ENCODE measurements at regions not wholly inside any gene's neighbourhood (a gene's known extent, or its start where the extent isn't known, plus 50 kb on each side); places are given as distances from the start of the nearest gene placed in this dataset.

DNA sequence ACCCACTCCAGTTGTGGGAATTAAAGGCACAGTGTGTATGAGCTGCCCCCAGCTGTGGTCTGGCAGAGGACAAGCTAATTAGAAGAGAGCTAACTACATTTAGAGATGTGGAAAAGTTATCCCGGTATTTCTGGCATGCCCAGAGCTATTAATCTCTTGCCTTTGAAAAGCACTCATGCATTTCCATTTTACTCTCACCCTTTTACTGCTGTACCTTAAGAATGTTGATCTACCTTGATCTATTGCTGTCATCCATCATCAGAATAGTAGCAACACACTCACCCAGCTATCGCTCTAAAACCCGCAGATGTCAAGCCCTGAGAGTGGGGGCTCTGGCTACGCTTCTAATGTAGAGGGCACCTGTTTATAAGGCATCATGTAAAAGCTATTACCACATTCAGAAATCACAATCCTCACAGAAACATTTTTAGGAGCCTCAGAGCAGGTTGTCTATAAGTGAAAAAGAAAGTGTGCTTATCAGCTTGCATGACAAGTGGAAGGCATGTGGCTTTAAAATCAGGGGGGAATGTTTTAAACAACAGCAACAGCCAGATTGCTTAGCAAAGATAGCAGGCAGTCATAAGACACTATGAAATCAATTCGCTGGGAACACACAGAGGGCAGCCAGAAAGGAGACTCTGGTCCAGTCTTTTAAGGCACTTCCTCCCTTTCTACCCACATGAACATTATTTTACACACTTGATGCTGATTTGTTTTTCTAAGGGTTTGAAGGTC, 224.2 kb upstream of the IRS2 start:
- H3K4me3 Mint-ChIP-seq, result no peak overlapping the region
- H2BK20ac ChIP-seq (ENCODE audit: low read depth, low read length, poor library complexity, severe bottlenecking), result no peak overlapping the region
- H3K23ac ChIP-seq (ENCODE audit: insufficient read length, low read depth, low read length), result no peak overlapping the region
- no peaks in the 10 kb centered on the region for H3K36me3 Mint-ChIP-seq (ENCODE audit: insufficient read depth in 1 of 3, low read depth in 3 of 3)
- H3K4ac ChIP-seq (ENCODE audit: low read depth, low read length), result no peak overlapping the region
- no peaks in the 10 kb centered on the region for H3K9me3 Mint-ChIP-seq
- H3K4me1 Mint-ChIP-seq, result no peaks in the 10 kb centered on the region
- H2AFZ ChIP-seq (ENCODE audit: low read length), result no peak overlapping the region
- H3K9ac ChIP-seq (ENCODE audit: extremely low read depth, insufficient read length, low read length), result no peak overlapping the region
- no peaks in the 10 kb centered on the region for H3K9me3 ChIP-seq (ENCODE audit: control insufficient read depth, low read depth, low read length)
- no peak overlapping the region for H4K8ac ChIP-seq (replicated peaks; ENCODE audit: insufficient read length, low read depth, low read length)
- no peaks in the 10 kb centered on the region for H3K79me2 ChIP-seq (ENCODE audit: insufficient read depth, low read length)
- no peaks in the 10 kb centered on the region for H3K79me1 ChIP-seq (ENCODE audit: insufficient read depth, low read depth, low read length, poor library complexity, severe bottlenecking)
- no peak overlapping the region for H3K14ac ChIP-seq (ENCODE audit: insufficient read depth, low read length)
- no peak overlapping the region for H2AK5ac ChIP-seq (ENCODE audit: insufficient read length, low read length)
- no CpG with 5 or more reads among the region's 5 CpGs for WGBS (ENCODE audit: extremely low coverage, insufficient read length, low lambda C conversion rate)
- H3K23me2 ChIP-seq (ENCODE audit: insufficient read length, low read depth, low read length, poor library complexity, severe bottlenecking), result no peaks in the 10 kb centered on the region
- H3K27ac ChIP-seq (ENCODE audit: insufficient read length, low read depth, low read length), result no peak overlapping the region
- H2BK12ac ChIP-seq (ENCODE audit: insufficient read length, low read depth, low read length), result no peak overlapping the region
- H4K20me1 ChIP-seq (ENCODE audit: control insufficient read depth, insufficient read depth, insufficient read length), result no peaks in the 10 kb centered on the region
- TF ChIP-seq, protein P1, sequence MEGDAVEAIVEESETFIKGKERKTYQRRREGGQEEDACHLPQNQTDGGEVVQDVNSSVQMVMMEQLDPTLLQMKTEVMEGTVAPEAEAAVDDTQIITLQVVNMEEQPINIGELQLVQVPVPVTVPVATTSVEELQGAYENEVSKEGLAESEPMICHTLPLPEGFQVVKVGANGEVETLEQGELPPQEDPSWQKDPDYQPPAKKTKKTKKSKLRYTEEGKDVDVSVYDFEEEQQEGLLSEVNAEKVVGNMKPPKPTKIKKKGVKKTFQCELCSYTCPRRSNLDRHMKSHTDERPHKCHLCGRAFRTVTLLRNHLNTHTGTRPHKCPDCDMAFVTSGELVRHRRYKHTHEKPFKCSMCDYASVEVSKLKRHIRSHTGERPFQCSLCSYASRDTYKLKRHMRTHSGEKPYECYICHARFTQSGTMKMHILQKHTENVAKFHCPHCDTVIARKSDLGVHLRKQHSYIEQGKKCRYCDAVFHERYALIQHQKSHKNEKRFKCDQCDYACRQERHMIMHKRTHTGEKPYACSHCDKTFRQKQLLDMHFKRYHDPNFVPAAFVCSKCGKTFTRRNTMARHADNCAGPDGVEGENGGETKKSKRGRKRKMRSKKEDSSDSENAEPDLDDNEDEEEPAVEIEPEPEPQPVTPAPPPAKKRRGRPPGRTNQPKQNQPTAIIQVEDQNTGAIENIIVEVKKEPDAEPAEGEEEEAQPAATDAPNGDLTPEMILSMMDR (conservative IDR thresholded peaks at IDR 0.05), result no peak
- no peak for DNase-seq
- H3K27me3 Mint-ChIP-seq (ENCODE audit: low read depth), result no peaks in the 10 kb centered on the region; the same call in 1 of the 2 replicates
- H3K27ac Mint-ChIP-seq, result no peak overlapping the region
- H3K27me3 ChIP-seq (ENCODE audit: insufficient read depth, low read length), result no peaks in the 10 kb centered on the region
- H2BK15ac ChIP-seq (ENCODE audit: low read depth, low read length), result no peak overlapping the region
- no peaks in the 10 kb centered on the region for H3K4me1 ChIP-seq (ENCODE audit: insufficient read depth, low read length)
- H4K5ac ChIP-seq (ENCODE audit: insufficient read length, low read depth, low read length), result no peak overlapping the region
- H2BK120ac ChIP-seq (ENCODE audit: low read depth, low read length, poor library complexity, severe bottlenecking), result no peak overlapping the region
- no peak overlapping the region for H4K91ac ChIP-seq (ENCODE audit: insufficient read length, low read depth, low read length)
- no peak overlapping the region for H2BK5ac ChIP-seq (ENCODE audit: insufficient read length, low read length)
- no peak overlapping the region for H3K18ac ChIP-seq (ENCODE audit: insufficient read length, low read depth, low read length)
- H3K4me2 ChIP-seq (ENCODE audit: insufficient read depth, insufficient read length, low read length), result no peak overlapping the region
- no peak overlapping the region for H3K56ac ChIP-seq (ENCODE audit: insufficient read length, low read depth, low read length)
- no peak overlapping the region for H3T11ph ChIP-seq (ENCODE audit: low read length)
